Neural progenitor cell (in vitro differentiated cells): ENCODE measurements at regions not wholly inside any gene's neighbourhood (a gene's known extent, or its start where the extent isn't known, plus 50 kb on each side); places are given as distances from the start of the nearest gene placed in this dataset.

Experiments used
- EZH2 ChIP-seq: fragments of 200-600 bp; sonication (generic); IDR thresholded peaks from 2 replicates; pipeline ENCODE4 v1.6.1; 2017; ENCODE audit warnings: antibody characterized with exemption, mild to moderate bottlenecking, moderate library complexity
- EZH2phosphoT487 ChIP-seq: fragments of 200-600 bp; sonication (generic); IDR thresholded peaks from 2 replicates; pipeline ENCODE4 v1.6.1; 2017; ENCODE audit warnings: antibody characterized with exemption
- TF ChIP-seq, protein P1 (sequence below): fragments of 200-600 bp; sonication (generic); IDR thresholded peaks from 2 replicates; pipeline ENCODE4 v1.5.1; 2017; ENCODE audit warnings: antibody characterized with exemption, mild to moderate bottlenecking

DNA sequence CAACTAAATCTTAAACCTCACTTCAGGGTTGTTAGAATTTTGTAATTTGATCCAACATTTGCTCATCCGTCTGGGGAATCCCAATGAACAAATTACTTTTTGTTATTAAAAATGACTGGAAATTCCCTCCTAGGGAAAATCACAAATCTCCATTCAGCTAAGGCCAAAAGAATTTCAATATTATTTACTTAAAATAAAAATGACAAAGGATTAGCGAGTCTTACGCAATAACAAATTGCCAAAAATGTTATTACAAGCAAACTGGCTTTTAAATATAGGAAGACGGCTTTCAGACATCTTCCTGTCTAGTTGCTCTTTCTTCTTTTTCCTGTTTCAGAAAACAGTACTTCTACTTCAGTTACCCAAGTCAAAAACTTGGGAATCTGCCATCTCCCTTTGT, 92.4 kb upstream of the TSPAN8 start:
- TF ChIP-seq, protein P1, sequence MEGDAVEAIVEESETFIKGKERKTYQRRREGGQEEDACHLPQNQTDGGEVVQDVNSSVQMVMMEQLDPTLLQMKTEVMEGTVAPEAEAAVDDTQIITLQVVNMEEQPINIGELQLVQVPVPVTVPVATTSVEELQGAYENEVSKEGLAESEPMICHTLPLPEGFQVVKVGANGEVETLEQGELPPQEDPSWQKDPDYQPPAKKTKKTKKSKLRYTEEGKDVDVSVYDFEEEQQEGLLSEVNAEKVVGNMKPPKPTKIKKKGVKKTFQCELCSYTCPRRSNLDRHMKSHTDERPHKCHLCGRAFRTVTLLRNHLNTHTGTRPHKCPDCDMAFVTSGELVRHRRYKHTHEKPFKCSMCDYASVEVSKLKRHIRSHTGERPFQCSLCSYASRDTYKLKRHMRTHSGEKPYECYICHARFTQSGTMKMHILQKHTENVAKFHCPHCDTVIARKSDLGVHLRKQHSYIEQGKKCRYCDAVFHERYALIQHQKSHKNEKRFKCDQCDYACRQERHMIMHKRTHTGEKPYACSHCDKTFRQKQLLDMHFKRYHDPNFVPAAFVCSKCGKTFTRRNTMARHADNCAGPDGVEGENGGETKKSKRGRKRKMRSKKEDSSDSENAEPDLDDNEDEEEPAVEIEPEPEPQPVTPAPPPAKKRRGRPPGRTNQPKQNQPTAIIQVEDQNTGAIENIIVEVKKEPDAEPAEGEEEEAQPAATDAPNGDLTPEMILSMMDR: no peak
- TF ChIP-seq EZH2phosphoT487: no peak
- TF ChIP-seq EZH2: no peak
